SH-SY5Y (cell line): ENCODE measurements at regions not wholly inside any gene's neighbourhood (a gene's known extent, or its start where the extent isn't known, plus 50 kb on each side); places are given as distances from the start of the nearest gene placed in this dataset.

Source experiments
- GATA2 ChIP-seq: IDR thresholded peaks from 2 replicates; pipeline ENCODE4 v1.6.1; 2011; ENCODE audit warnings: mild to moderate bottlenecking, low read depth, low read length
- GATA3 ChIP-seq: IDR thresholded peaks from 2 replicates; pipeline ENCODE4 v1.6.1; 2011; ENCODE audit warnings: low read depth, mild to moderate bottlenecking, low read length, moderate library complexity

GRCh38 chr20:51306521-51307358, 235.8 kb downstream of the NFATC2 start:
- TF ChIP-seq GATA2 (no peak), GATA3 (no peak)
